H1 (cell line): ENCODE measurements at regions not wholly inside any gene's neighbourhood (a gene's known extent, or its start where the extent isn't known, plus 50 kb on each side); places are given as distances from the start of the nearest gene placed in this dataset.

Experiments
- CHD1 ChIP-seq: IDR thresholded peaks from 2 replicates; pipeline ENCODE4 v1.6.1; 2012; ENCODE audit warnings: low read depth, low read length, improper control_type of control experiment
- TF ChIP-seq, protein P1 (sequence below): fragments of 300-600 bp; sonication (generic); IDR thresholded peaks from 2 replicates; pipeline ENCODE4 v1.7.1; 2012; ENCODE audit warnings: low read length, moderate library complexity, mild to moderate bottlenecking, inconsistent platforms; ENCODE audit not compliant: insufficient replicate concordance

DNA sequence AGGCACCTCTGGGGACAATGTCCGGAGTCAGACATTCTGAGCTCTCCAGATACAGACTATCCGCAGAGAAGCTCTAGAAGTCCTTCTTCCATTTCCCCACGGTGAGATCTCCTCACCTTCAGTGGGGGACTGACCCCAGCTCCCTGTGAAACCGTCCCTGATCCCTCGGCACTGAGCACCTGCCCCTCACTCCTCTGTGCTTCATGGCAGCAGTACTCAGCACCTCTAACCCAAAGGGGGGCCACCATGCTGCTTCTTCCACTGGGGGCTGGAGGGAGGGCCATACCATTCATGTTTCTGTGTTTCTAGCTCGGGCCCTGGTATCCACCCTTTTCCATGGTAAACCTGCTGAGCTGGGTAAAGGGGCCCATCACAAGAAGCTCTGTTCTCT lies 321.7 kb downstream of the BRD1 start (continued):
- TF ChIP-seq, protein P1, sequence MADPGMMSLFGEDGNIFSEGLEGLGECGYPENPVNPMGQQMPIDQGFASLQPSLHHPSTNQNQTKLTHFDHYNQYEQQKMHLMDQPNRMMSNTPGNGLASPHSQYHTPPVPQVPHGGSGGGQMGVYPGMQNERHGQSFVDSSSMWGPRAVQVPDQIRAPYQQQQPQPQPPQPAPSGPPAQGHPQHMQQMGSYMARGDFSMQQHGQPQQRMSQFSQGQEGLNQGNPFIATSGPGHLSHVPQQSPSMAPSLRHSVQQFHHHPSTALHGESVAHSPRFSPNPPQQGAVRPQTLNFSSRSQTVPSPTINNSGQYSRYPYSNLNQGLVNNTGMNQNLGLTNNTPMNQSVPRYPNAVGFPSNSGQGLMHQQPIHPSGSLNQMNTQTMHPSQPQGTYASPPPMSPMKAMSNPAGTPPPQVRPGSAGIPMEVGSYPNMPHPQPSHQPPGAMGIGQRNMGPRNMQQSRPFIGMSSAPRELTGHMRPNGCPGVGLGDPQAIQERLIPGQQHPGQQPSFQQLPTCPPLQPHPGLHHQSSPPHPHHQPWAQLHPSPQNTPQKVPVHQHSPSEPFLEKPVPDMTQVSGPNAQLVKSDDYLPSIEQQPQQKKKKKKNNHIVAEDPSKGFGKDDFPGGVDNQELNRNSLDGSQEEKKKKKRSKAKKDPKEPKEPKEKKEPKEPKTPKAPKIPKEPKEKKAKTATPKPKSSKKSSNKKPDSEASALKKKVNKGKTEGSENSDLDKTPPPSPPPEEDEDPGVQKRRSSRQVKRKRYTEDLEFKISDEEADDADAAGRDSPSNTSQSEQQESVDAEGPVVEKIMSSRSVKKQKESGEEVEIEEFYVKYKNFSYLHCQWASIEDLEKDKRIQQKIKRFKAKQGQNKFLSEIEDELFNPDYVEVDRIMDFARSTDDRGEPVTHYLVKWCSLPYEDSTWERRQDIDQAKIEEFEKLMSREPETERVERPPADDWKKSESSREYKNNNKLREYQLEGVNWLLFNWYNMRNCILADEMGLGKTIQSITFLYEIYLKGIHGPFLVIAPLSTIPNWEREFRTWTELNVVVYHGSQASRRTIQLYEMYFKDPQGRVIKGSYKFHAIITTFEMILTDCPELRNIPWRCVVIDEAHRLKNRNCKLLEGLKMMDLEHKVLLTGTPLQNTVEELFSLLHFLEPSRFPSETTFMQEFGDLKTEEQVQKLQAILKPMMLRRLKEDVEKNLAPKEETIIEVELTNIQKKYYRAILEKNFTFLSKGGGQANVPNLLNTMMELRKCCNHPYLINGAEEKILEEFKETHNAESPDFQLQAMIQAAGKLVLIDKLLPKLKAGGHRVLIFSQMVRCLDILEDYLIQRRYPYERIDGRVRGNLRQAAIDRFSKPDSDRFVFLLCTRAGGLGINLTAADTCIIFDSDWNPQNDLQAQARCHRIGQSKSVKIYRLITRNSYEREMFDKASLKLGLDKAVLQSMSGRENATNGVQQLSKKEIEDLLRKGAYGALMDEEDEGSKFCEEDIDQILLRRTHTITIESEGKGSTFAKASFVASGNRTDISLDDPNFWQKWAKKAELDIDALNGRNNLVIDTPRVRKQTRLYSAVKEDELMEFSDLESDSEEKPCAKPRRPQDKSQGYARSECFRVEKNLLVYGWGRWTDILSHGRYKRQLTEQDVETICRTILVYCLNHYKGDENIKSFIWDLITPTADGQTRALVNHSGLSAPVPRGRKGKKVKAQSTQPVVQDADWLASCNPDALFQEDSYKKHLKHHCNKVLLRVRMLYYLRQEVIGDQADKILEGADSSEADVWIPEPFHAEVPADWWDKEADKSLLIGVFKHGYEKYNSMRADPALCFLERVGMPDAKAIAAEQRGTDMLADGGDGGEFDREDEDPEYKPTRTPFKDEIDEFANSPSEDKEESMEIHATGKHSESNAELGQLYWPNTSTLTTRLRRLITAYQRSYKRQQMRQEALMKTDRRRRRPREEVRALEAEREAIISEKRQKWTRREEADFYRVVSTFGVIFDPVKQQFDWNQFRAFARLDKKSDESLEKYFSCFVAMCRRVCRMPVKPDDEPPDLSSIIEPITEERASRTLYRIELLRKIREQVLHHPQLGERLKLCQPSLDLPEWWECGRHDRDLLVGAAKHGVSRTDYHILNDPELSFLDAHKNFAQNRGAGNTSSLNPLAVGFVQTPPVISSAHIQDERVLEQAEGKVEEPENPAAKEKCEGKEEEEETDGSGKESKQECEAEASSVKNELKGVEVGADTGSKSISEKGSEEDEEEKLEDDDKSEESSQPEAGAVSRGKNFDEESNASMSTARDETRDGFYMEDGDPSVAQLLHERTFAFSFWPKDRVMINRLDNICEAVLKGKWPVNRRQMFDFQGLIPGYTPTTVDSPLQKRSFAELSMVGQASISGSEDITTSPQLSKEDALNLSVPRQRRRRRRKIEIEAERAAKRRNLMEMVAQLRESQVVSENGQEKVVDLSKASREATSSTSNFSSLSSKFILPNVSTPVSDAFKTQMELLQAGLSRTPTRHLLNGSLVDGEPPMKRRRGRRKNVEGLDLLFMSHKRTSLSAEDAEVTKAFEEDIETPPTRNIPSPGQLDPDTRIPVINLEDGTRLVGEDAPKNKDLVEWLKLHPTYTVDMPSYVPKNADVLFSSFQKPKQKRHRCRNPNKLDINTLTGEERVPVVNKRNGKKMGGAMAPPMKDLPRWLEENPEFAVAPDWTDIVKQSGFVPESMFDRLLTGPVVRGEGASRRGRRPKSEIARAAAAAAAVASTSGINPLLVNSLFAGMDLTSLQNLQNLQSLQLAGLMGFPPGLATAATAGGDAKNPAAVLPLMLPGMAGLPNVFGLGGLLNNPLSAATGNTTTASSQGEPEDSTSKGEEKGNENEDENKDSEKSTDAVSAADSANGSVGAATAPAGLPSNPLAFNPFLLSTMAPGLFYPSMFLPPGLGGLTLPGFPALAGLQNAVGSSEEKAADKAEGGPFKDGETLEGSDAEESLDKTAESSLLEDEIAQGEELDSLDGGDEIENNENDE: no peak
- no peak for TF ChIP-seq CHD1
